GM18868 (cell line): ENCODE measurements at regions not wholly inside any gene's neighbourhood (a gene's known extent, or its start where the extent isn't known, plus 50 kb on each side); places are given as distances from the start of the nearest gene placed in this dataset.

Source experiments
- ATAC-seq: cut with Tn5 transposase; IDR thresholded peaks from one replicate; pipeline ENCODE4 v1.9.1; 2021; ENCODE audit warnings: mild to moderate bottlenecking, moderate library complexity; ENCODE audit not compliant: unreplicated experiment

DNA sequence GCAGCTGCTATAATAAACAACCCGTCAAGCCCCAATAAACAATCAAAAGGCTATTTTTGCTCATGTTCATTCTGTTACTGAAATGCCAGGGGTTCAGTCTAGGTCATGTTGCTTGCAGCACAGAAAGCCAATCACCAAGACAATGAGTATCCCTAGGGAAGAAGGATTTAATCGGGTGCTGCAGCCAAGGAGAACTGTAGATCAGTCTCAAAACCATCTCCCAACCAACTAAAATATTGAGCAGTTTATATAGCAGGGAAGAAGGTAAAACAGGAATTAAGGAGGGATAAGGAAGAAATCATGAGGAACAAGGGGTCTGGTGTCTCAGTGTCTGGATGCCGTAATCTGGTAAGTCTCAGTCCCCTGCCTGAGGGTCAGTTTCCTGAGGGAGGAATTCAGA is 169.5 kb downstream of the BLID start:
- ATAC-seq: no peak

DNA sequence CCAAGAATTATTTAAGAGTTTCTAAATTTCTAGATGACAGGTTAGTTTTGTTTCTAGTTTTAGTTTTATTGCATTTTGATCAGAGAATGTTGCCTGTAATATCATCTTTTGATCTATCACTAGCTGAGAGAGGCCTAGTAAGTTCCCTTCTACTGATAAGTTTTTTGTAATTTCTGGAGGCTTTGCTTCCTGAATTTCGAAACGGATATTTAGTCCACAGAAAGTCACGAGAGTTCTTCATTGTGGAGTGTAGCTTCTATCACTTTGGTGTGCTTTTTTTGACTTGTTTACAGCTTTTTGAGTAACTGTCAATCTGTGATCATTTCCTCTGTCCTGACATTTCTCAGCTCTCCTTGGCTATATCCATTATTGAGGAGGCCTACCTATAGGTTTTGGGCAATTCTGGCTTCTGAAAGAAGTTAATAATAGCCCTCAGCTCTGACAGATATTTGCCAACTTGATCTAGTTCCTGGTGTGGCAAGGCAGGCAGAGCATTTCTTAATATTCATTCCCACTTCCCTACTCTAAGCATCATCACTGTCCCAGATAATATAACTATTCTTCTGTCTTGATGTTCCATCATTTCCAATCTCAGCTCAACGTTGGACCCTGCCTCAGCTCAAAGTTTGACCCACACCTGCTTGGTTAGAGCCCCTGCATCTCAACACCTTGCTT is 171.3 kb downstream of the BLID start:
- no peak for ATAC-seq

DNA sequence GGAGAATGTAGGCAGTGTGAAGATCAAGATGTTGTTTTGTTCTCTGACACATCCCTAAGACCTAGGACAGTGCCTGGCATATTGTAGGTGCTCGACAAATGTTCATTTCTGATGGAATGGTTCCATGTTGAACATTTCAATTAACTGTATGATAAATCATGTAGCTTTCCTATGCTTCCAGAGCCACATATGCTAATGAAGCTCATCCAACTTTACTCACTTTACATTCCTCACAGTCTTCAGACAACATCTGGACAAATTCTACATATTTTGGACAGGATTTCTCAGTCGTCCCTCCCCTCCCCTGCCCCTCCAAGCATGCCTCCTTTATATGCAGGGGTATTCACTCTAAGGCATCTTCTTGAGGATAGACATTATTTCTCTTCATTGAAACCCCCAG is 177.9 kb downstream of the BLID start:
- no peak for ATAC-seq

DNA sequence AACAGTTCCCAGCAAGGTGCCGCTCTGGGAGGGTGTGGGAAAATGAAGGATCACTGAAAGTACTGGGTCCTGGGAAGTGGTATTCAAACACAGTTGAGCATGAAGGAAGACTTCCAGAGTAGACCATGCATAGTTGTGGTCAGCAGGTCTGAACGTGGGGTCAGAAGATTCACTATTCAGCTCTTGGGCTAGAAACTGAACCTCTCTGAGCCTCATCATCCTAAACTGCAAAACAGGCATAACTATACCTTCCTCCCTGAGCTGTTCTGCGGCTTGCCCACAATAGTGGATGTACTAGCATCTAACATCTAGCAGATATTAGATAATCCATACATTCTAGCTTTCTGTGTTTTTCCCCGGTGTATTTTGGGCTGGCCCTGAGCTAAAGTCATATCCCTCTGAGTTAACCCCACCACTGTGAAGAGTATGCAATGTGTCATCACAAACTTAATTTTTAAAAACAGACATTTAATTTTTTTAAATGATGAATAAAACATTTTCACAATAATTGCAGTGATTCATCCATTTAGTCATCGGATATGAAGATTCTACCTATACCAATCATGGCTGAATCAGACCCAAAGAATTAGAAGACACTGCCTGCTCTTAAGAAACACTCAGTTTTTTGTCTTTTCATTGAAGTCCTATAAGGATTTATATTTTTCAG is 179.1 kb downstream of the BLID start:
- ATAC-seq: no peak

GRCh38 chr11:121936370-121936769 is 179.6 kb downstream of the BLID start:
- ATAC-seq: no peak

GRCh38 chr11:121933694-121934093 is 182.3 kb downstream of the BLID start:
- ATAC-seq: no peak

DNA sequence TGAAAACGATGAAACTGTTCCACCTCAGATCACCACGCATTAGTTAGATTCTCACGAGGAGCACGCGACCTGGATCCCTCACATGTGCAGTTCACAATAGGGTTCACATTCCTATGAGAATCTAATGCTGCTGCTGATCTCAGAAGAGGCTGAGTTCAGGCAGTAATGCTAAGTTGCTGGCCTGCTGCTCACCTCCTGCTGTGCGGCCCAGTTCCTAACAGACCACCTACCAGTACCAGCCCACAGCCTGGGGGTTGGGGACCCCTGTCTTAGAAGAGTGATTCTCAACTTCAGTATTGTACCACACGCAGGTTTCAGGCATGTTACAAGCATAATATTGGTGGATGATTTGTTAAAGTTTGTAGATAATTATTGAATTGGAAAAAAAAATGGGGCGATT is 182.7 kb downstream of the BLID start:
- no peak for ATAC-seq

DNA sequence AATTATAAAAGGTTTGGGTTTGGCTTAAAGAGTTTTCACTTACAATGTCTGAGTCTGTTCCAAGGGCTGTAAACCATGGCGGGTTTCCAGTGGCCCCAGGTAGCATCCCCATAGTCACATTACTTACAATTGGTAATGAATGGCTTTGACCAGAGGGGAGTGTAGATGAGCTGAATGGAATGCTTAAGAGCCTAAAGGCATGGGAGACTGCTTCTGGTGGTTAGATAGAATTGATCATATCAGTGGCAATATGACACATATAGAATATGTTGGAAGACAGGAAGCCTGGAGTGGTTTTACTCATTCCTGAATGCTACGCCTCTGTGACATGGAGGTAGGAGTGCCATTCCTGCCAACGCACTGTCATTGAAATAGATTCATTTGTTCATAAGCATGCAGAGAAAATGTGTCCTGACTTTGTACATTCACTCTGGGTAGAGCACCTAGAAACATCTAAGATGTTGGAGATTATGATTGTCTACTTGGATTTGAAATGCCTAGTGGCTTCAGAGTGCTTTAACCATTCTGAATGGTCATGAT is 183.3 kb downstream of the BLID start:
- no peak for ATAC-seq

DNA sequence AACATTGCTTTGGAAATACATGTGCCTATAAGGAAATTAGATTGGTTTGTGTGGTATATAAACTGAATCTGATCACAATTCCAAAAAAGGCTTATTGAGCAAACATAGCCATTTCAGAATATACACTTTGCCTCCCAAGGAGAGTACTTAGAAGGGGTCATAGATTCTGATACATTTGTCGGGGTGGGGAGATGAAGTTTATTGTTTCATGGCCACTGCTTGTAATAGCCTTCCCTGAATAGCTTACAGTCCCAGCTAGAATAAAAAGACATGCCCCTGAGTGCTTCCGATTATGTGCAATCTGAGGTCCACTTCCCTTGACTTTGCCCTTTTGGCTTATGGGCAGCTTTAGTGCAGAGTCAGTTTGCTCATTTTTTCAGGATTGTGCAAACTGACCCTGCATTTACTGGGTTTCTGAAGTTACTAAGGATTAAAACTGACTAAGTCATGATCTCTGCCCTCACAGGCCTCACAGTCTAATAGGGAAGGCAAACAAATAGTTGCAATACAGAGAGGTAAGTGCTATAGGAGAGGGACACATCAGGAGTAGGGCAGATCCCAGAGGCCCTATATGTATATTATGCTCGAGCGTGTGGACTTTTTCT is 184.2 kb downstream of the BLID start:
- ATAC-seq: no peak

- no peak for ATAC-seq
Measured at GRCh38 chr11:121931121-121931520, 184.9 kb downstream of the BLID start.

- peak; percentile 57 for ATAC-seq
Measured at GRCh38 chr11:121930004-121930965, 185.7 kb downstream of the BLID start.

DNA sequence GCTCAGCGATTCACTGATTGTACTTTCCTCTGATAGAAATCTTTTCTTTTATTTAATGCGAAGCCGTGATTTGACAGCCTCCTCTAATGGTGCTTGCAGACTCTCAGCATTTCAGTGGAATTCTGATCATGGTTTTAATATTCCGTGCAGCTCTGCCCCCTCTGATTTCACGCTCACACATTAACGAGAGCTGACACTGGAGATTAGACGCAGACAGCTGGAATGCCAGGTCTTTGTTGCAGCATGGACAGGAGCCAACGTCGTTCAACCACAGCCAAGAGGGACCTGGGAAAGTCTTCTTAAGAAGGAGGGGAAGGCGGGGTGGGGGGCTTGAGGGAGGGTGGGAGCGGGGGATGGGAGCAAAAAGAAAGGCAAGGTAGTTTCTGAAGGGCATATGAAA is 186.4 kb downstream of the BLID start:
- ATAC-seq: peak; percentile 8

GRCh38 chr11:121928597-121929580 is 187.1 kb downstream of the BLID start:
- no peak for ATAC-seq

DNA sequence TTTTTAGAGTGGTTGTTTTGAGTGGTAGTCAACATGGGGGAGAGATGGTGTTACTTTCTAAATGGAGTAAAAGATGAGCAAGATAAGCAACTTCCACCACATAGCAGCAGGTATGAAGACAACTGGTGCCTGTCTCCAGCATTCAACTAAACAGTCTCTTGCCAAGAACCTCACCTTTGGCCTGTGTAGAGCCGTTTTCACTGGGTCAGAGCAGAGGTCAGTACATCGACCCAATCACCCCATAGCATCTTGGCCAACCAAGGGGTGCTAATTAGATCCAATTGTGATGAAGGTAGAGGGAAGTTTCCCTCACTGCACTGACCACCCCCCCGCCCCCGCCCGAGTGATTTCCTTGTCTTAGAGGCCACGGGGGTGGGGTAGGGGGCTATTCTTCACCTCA is 188.2 kb downstream of the BLID start:
- no peak for ATAC-seq

GRCh38 chr11:121927097-121927785 is 188.8 kb downstream of the BLID start:
- no peak for ATAC-seq

GRCh38 chr11:121924191-121924590 is 191.8 kb downstream of the BLID start:
- ATAC-seq: no peak

GRCh38 chr11:121917482-121917881 is 198.5 kb downstream of the BLID start:
- ATAC-seq: no peak

- no peak for ATAC-seq
Measured at GRCh38 chr11:121914508-121915059, 201.4 kb downstream of the BLID start.

GRCh38 chr11:121909596-121909995 is 206.4 kb downstream of the BLID start:
- ATAC-seq: no peak
